Suprapubic skin (tissue), 4 donors: ENCODE measurements at regions not wholly inside any gene's neighbourhood (a gene's known extent, or its start where the extent isn't known, plus 50 kb on each side); places are given as distances from the start of the nearest gene placed in this dataset.

Experiments
- CTCF ChIP-seq, 2 donors: fragments of 200-600 bp in 1 of 2; fragments of 450-650 bp in 1 of 2; sonication (generic) in 1 of 2; IDR thresholded peaks; one replicate each; pipeline ENCODE4 v1.5.1; 2016 to 2019; ENCODE audit warnings: antibody characterized with exemption in 2 of 2, mild to moderate bottlenecking in 1 of 2, moderate library complexity in 1 of 2
- POLR2A ChIP-seq, 2 donors: fragments of 450-650 bp; IDR thresholded peaks; one replicate each; pipeline ENCODE4 v1.6.1; 2017; ENCODE audit warnings: antibody characterized with exemption in 2 of 2, mild to moderate bottlenecking in 2 of 2, moderate library complexity in 2 of 2
- POLR2AphosphoS5 ChIP-seq, 3 donors: sonication (generic); formaldehyde crosslinking; IDR thresholded peaks; one replicate each; pipeline ENCODE4 v1.6.1; 2017; ENCODE audit warnings: antibody characterized with exemption in 3 of 3

- TF ChIP-seq CTCF (IDR thresholded peaks at IDR 0.05) (no peak), POLR2A (IDR thresholded peaks at IDR 0.05) (no peak), POLR2AphosphoS5 (IDR thresholded peaks at IDR 0.05) (no peak)
Measured at GRCh38 chr6:234706-235372, 57.4 kb upstream of the DUSP22 start.
